NCI-H524 (cell line): ENCODE measurements at regions not wholly inside any gene's neighbourhood (a gene's known extent, or its start where the extent isn't known, plus 50 kb on each side); places are given as distances from the start of the nearest gene placed in this dataset.

Experiments
- DNase-seq, 2 experiments: peaks; one replicate each; lab custom pipeline; 2025; lab: John Stamatoyannopoulos, UW

GRCh38 chr15:97706059-97706458 is 254.4 kb upstream of the ARRDC4 start:
- no peak for DNase-seq

DNA sequence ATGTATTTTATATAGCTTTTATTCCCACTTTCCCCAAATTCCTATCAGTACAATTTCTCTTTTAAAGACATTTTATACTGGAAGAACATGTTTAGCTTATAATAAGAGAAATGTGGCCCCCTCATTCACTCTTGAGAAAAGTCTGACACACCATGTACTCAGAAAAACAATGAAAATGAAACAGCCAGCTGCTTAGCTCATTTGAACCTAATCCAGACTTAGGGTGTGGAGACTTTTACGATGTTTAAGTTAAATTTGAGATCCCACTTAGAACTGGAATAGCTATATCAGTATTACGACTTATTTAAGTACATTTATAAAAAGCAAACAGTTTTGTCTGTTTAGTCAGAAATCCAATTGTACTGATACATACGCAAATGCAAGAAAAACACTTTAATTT is 252.3 kb upstream of the ARRDC4 start:
- peak in 1 of 2 experiments; percentile 13 for DNase-seq

GRCh38 chr15:97712530-97712929 is 248.0 kb upstream of the ARRDC4 start:
- no peak for DNase-seq

DNA sequence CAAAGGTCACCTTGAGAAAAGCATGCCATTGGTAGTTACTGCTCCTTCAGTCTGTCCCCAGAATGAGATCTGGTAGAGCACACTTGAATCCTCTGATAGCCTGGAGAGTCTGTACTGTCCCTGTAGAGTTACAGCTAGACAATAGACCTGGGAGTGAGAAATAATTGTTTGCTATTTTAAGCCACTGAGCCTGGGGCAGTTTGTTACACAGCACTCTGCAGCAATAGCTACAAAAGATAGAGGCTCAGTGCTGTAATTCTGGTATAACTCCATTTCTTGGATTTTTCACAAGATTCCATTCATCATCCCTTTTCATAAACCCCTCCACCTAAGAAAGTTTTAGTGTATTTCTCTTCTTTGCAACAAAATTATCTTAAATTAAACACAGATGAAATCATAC is 242.7 kb upstream of the ARRDC4 start:
- DNase-seq = no peak

DNA sequence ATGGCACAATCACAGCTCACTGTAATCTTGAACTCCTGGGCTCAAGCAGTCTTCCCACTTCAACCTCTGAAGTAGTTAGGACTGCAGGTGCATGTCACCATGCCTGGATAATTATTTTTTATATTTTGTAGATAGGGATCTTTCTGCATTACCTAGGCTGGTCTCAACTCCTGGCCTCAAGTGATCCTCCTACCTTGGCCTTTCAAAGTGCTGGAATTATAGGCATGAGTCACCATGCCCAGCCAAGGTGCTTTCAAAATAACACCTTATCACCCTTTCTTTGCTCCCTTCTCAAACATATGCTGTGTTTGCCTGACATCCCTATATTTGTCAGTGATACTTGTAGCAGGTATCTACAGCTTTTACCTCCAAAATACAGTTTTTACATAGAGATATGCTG is 242.0 kb upstream of the ARRDC4 start:
- DNase-seq = no peak

DNA sequence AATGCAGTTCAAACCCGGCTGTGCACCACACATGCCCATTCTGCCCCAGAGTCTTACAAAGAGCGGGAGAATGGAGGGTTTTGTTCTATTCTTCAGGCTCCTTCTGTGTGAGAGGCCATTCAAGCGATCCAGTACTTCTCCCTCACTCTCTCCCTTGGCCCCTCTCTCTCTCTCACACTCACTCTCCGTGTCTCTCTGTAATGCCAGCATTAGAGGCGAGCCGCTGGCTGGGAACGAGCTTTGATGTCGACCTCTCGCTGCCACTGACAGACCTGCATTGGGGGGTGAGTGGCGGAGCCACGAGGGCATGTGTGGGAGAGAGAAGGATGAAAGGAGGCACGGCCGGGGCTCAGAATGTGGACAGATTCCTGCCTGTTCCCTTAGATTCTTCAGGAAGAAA is 231.7 kb upstream of the ARRDC4 start:
- no peak for DNase-seq

DNA sequence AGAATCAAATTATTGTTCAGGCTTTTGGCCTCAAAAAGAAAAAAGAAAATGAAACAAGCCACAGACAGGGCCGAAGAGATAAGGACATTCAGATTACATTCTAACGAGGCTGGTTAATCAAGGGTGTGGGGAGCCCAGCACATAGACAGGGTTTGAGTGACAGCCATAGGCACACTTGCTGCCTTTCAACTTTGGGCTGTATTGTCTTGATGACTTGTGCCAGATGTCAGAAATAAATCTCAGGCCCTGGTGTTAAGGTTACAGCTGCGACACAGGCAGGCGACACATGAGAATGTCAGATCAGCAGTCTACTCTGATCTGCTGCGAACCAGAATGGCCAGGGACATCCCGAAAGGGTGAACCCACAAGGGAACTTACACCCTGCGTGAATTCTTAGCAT is 231.2 kb upstream of the ARRDC4 start:
- peak in 1 of 2 experiments; percentile 68 for DNase-seq

GRCh38 chr15:97730315-97730714 is 230.2 kb upstream of the ARRDC4 start:
- no peak for DNase-seq

GRCh38 chr15:97731859-97732258 is 228.6 kb upstream of the ARRDC4 start:
- no peak for DNase-seq

DNA sequence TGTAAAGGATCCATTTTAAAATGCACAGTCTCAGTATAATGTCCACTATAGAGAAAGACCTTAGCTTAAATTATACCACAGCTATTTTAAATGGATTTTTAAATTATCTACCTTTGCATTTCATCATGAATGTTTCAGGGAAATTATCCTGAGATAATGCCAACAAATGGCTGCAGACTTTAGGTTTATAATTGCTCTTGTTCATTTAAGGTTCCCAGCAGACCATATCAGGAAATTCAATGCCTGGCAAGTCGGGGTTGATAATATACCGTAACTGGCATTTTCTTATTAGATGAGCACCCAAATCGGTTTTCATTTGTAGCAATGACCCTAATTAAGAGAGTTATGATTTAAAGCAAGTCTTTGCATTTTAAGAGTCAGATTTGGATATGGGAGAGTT is 227.1 kb upstream of the ARRDC4 start:
- DNase-seq = no peak

DNA sequence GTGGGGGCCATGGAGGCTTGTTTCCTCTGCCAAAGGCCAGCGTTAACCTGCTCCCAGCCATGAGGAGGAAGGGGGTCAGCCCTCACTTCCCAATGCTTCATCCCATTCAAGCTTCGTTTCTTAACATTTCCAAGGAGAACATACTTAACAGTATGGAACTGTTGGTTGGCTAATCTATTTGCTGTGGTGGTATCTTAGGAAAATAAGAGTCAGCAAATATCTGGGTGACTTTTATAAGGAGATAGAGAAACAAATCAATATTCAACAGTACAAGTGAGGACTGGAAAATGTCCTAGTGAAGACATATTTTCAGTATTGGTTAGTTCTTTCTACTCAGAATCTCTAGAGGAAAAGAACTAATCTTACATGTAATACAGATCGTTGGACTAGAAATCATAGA is 223.8 kb upstream of the ARRDC4 start:
- DNase-seq = no peak

GRCh38 chr15:97745481-97746071 is 214.9 kb upstream of the ARRDC4 start:
- peak; percentile 34 to 74 for DNase-seq

- no peak for DNase-seq
These were observed 213.2 kb upstream of the ARRDC4 start for GRCh38 chr15:97747342-97747741.

GRCh38 chr15:97748576-97748975 is 211.9 kb upstream of the ARRDC4 start:
- DNase-seq = peak; percentile 43 to 72

- DNase-seq = no peak
These were observed 210.4 kb upstream of the ARRDC4 start for GRCh38 chr15:97750060-97750459.

GRCh38 chr15:97755726-97756125 is 204.8 kb upstream of the ARRDC4 start:
- no peak for DNase-seq

DNA sequence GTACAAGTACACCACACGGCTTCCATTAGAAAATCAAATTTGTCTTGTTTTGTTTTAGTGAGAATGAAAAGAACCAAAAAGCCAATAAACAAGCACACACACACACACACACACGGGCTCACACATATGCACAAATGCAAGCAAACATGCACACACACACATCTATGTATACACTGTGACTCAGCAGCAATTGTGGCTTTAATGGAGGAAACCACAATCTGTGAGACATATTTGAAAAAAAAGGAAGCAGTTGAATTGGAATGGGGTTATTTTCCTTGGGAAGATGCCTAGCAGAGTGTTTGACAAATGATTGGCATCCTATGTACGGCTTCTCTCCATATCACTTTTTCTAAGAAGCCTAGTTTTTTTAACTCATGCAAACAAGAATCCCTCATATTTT is 201.1 kb upstream of the ARRDC4 start:
- DNase-seq = no peak

DNA sequence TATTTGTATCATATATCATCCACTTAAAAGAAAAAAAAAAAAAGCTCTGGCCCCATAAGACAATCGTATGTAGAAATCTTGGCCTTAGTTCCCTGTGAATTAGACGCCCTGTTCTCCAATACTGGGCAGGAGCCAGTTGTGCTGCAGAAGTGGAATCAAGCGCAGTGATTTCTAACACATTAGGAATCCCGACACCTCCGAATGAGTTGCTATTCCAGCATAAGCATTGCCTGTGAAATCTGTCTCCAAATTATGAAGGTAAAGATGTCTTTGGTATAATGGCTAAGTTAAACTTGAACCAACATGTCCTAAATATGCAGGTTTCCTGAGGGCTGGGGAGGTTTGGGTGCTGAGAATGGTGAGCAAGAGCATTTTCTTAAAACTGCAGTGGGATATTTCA is 199.4 kb upstream of the ARRDC4 start:
- no peak for DNase-seq

DNA sequence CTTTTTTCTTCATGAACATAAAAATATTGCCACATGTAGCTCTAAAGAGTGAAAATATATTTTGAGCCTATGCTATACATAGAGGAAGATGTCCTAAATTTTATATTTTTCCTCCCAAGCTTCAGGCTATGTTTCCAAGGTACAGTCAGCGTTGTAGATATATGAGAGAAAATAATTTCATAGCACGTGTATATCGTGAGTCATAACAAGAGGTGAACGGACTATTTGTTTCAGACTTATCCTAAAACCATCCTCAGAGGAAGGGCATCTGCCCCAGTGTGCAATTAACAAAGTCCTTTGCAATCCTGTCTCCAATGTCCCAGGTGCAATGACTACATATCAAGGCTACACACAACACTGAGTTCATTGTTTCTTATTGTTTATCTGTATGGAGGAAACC is 177.3 kb upstream of the ARRDC4 start:
- DNase-seq = no peak

- no peak for DNase-seq
These were observed 173.8 kb upstream of the ARRDC4 start for GRCh38 chr15:97786741-97787140.

DNA sequence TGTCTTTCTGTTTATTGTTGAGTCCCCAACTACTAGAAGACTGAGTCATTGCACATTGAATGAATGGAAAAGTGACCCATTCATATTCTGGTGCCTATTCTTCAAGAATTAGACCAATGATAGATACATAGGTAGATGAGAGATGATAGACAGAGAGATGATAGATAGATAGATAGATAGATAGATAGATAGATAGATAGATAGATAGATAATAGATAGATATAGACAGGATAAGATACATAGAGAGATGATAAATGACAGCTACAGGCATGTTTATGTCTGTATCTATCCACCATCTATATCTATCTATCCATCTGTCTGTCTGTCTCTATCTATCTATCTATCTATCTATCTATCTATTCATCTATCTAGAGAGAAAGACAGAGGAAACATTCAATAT is 170.3 kb upstream of the ARRDC4 start:
- no peak for DNase-seq

DNA sequence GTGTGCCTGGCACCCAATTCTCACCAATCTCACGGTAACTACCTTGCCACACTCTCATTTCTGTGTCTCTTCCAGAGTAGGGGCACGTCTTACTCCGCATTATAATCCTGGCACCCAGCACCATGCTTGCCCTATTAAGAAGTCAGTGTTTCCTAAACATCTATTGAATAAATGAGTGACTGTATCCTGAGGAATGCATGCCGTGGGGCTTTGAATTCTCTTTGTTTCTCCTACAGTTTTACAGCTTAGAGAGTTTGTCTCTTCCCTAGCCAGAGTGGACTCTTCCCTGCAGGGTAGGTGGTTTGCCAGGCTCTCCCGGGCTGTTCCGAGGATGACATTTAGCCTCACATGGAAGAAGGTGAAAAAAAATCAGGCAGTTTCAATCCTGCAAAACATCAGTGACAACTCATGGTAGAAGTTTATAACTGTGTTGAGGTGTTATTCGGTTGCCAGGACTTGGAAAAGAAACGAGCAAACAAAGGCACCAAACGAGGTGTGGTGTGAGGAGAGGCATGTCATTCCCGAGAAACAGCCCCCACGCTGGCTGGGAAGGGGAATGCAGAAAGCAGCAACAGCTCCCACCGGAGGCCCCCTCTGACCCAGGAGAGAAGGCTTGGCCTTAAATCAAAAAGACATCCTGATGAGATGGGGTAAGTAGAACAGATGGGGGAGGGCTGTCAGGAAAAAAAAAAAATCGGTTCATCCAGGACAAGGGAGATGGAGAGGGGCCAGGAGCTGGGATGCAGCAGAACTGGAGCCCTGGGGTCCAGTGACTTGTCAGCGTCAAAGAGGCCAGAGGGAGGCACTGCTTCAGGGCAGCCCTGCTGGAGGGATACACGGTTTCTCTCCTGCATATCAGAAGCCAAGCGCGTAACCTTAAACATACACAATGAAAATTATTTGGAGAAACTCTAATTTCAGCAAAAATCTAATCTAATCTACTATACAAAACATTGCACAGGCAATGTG is 168.4 kb upstream of the ARRDC4 start:
- DNase-seq = no peak

DNA sequence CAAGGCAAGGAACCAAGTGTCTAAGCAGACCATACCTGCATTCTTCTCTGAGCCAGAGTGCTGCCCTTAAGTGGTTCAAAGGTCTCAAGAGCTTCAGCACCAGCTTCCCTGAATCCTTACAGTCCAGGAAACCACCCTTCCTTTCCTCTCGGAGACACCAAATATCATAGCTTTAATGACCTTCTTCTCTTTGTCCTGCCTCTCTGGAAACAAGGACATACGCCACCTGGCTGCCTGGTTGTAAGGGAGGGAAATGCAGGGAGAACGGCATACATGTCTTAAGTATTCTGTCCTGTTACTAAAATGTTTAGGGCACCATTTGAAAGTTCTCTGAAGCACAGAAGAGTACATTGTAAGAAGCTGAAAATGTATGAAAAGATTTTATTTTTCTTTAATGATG is 155.6 kb upstream of the ARRDC4 start:
- DNase-seq = no peak

DNA sequence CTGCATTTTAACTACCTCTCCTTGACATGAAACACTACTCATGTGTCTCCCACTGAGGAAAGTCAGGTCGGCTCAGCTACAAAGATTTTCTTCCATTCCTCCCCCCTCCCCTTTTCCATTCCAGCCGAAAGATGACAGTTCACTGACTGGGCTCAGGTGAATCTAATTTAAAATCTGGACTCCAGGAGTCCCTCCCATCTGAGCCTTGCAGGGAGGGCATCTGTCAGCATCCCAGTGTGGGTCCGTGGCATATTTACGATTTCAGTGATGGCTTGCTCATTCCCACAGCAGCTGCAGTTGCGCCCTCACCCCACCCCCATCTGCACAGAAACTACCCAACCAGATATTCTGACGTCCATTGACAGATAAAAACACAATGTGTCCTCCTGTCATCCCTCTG is 153.7 kb upstream of the ARRDC4 start:
- DNase-seq = no peak
